Peyer's patch (tissue), 4 donors: ENCODE measurements at regions not wholly inside any gene's neighbourhood (a gene's known extent, or its start where the extent isn't known, plus 50 kb on each side); places are given as distances from the start of the nearest gene placed in this dataset.
"Not testable (repeated sequence)": the region's sequence is repeated elsewhere in the genome, so short reads cannot be mapped to it uniquely, and the experiment has no call there.

Experiments
- DNase-seq, 3 donors: peaks; one replicate each; pipeline ENCODE4 v3.0.0-alpha.2; 2017 to 2019
- H3K27ac ChIP-seq, 4 donors: fragments of 200-600 bp; sonication (generic); one replicate each; pipeline ENCODE4 v1.5.1; 2016 to 2019
- H3K27me3 ChIP-seq, 2 donors: fragments of 200-600 bp; sonication (generic); one replicate each; pipeline ENCODE4 v1.5.1; 2019
- H3K36me3 ChIP-seq, 3 donors: fragments of 200-600 bp; sonication (generic); one replicate each; pipeline ENCODE4 v1.5.1; 2016 to 2019
- H3K4me1 ChIP-seq, 4 donors: fragments of 200-600 bp; sonication (generic); one replicate each; pipeline ENCODE4 v1.5.1; 2016 to 2019
- H3K4me3 ChIP-seq, 4 donors: fragments of 200-600 bp; sonication (generic); 1 replicate in 3 of 4; 2 replicates in 1 of 4; pipeline ENCODE4 v1.5.1; 2016 to 2019; ENCODE audit warnings: mild to moderate bottlenecking in 1 of 4
- H3K9me3 ChIP-seq, 4 donors: fragments of 200-600 bp; sonication (generic); one replicate each; pipeline ENCODE4 v1.5.1; 2016 to 2019; ENCODE audit warnings: mild to moderate bottlenecking in 1 of 4
- CTCF ChIP-seq, 6 experiments: fragments of 450-650 bp in 4 of 6; fragments of 200-600 bp in 2 of 6; sonication (generic) in 1 of 6; IDR thresholded peaks; one replicate each; pipeline ENCODE4 v1.5.1; 2017 to 2019; ENCODE audit warnings: antibody characterized with exemption in 6 of 6, mild to moderate bottlenecking in 3 of 6, moderate library complexity in 1 of 6
- POLR2A ChIP-seq, 2 donors: fragments of 450-650 bp; IDR thresholded peaks; one replicate each; pipeline ENCODE4 v1.5.1; 2017; ENCODE audit warnings: antibody characterized with exemption in 2 of 2, mild to moderate bottlenecking in 2 of 2, moderate library complexity in 2 of 2

GRCh38 chr12:62045211-62045610, 215.0 kb upstream of the USP15 start:
- no peak for TF ChIP-seq POLR2A (IDR thresholded peaks at IDR 0.05)
- TF ChIP-seq CTCF (IDR thresholded peaks at IDR 0.05): no peak
- Histone ChIP-seq H3K27me3 (no peaks in the 10 kb centered on the region), H3K4me3 (no peak overlapping the region), H3K4me1 (no peaks in the 10 kb centered on the region), H3K27ac (no peak overlapping the region), H3K9me3 (no peaks in the 10 kb centered on the region), H3K36me3 (no peaks in the 10 kb centered on the region)
- DNase-seq: no peak

GRCh38 chr12:62050785-62051184, 209.4 kb upstream of the USP15 start:
- H3K36me3 ChIP-seq: no peaks in the 10 kb centered on the region
- no peaks in the 10 kb centered on the region for H3K27me3 ChIP-seq
- DNase-seq: no peak
- H3K9me3 ChIP-seq: no peaks in the 10 kb centered on the region
- no peak overlapping the region for H3K4me3 ChIP-seq
- H3K4me1 ChIP-seq: no peaks in the 10 kb centered on the region
- TF ChIP-seq CTCF (IDR thresholded peaks at IDR 0.05) (no peak), POLR2A (IDR thresholded peaks at IDR 0.05) (no peak)
- H3K27ac ChIP-seq: no peak overlapping the region

GRCh38 chr12:62069976-62070375, 190.2 kb upstream of the USP15 start:
- Histone ChIP-seq H3K36me3 (no peaks in the 10 kb centered on the region), H3K27ac (no peak overlapping the region), H3K27me3 (no peaks in the 10 kb centered on the region), H3K9me3 (no peaks in the 10 kb centered on the region), H3K4me3 (no peak overlapping the region), H3K4me1 (no peaks in the 10 kb centered on the region)
- TF ChIP-seq POLR2A (IDR thresholded peaks at IDR 0.05) (no peak), CTCF (IDR thresholded peaks at IDR 0.05) (no peak)
- no peak for DNase-seq

- not testable (repeated sequence) for H3K4me1 ChIP-seq, H3K9me3 ChIP-seq, DNase-seq, H3K27me3 ChIP-seq, H3K4me3 ChIP-seq, H3K27ac ChIP-seq, H3K36me3 ChIP-seq
Measured at GRCh38 chr12:62073236-62073635, 187.0 kb upstream of the USP15 start.

GRCh38 chr12:62075870-62076269, 184.3 kb upstream of the USP15 start:
- Histone ChIP-seq H3K9me3 (no peaks in the 10 kb centered on the region), H3K27me3 (no peaks in the 10 kb centered on the region), H3K27ac (no peak overlapping the region), H3K4me1 (no peaks in the 10 kb centered on the region), H3K36me3 (no peaks in the 10 kb centered on the region), H3K4me3 (no peak overlapping the region)
- no peak for TF ChIP-seq CTCF (IDR thresholded peaks at IDR 0.05)
- TF ChIP-seq POLR2A (IDR thresholded peaks at IDR 0.05): no peak
- DNase-seq: no peak

- H3K4me1 ChIP-seq: no peaks in the 10 kb centered on the region
- no peaks in the 10 kb centered on the region for H3K9me3 ChIP-seq
- H3K4me3 ChIP-seq: no peak overlapping the region
- no peaks in the 10 kb centered on the region for H3K36me3 ChIP-seq
- DNase-seq: no peak
- TF ChIP-seq CTCF (IDR thresholded peaks at IDR 0.05): no peak
- TF ChIP-seq POLR2A (IDR thresholded peaks at IDR 0.05): no peak
- no peak overlapping the region for H3K27ac ChIP-seq
- H3K27me3 ChIP-seq: no peaks in the 10 kb centered on the region
Measured at GRCh38 chr12:62078020-62078419, 182.2 kb upstream of the USP15 start.
